Right lobe of liver (tissue), 6 donors: ENCODE measurements at regions not wholly inside any gene's neighbourhood (a gene's known extent, or its start where the extent isn't known, plus 50 kb on each side); places are given as distances from the start of the nearest gene placed in this dataset.

ENCODE experiments used
- ATAC-seq, 4 donors: fragments of 200-7000 bp; cut with Tn5 transposase; one replicate each; pipeline ENCODE4 v1.9.1; 2020; ENCODE audit warnings: mild to moderate bottlenecking in 4 of 4, moderate library complexity in 4 of 4
- DNase-seq, 3 donors: peaks; one replicate each; pipeline ENCODE4 v3.0.0-alpha.2; 2020
- H3K27ac ChIP-seq, 3 donors: fragments of 200-600 bp; one replicate each; pipeline ENCODE4 v1.8.0; 2022
- H3K27me3 ChIP-seq, 2 donors: fragments of 200-600 bp; one replicate each; pipeline ENCODE4 v1.8.0; 2022
- H3K36me3 ChIP-seq, 4 donors: fragments of 200-600 bp; sonication (generic) in 1 of 4; one replicate each; pipeline versions ENCODE4 v1.5.1 to v1.8.0; 2017 to 2022; ENCODE audit warnings: control low read depth in 1 of 4
- H3K4me1 ChIP-seq, 4 donors: fragments of 200-600 bp; sonication (generic) in 1 of 4; one replicate each; pipeline versions ENCODE4 v1.5.1 to v1.8.0; 2017 to 2022; ENCODE audit warnings: control low read depth in 1 of 4
- H3K4me3 ChIP-seq, 3 donors: fragments of 200-600 bp; one replicate each; pipeline ENCODE4 v1.8.0; 2022
- H3K9me3 ChIP-seq, 4 donors: fragments of 200-600 bp; sonication (generic) in 1 of 4; one replicate each; pipeline versions ENCODE4 v1.5.1 to v1.8.0; 2017 to 2022; ENCODE audit warnings: control low read depth in 1 of 4
- POLR2A ChIP-seq: fragments of 450-650 bp; IDR thresholded peaks from one replicate; pipeline ENCODE4 v1.6.1; 2017; ENCODE audit warnings: antibody characterized with exemption, mild to moderate bottlenecking
- WGBS: methylation state at CpG from one replicate; pipeline ENCODE4 v1.1.6; 2018; ENCODE audit warnings: low coverage, low lambda C conversion rate; ENCODE audit not compliant: insufficient coverage; ENCODE audit errors: missing lambda C conversion rate; 5-methylcytosine and 5-hydroxymethylcytosine counted together
- intact Hi-C, 2 donors: fragments of 100-400 bp; cut with DNase I; formaldehyde crosslinking; loops; one replicate each; pipeline versions ENCODE4 v1.11.2 to v1.14.1; 2022
- TF ChIP-seq, protein P1 (sequence below), 4 donors: fragments of 200-600 bp in 3 of 4; fragments of 450-650 bp in 1 of 4; IDR thresholded peaks; one replicate each; pipeline versions ENCODE4 v1.5.1 to v1.8.0; 2016 to 2022; ENCODE audit warnings: antibody characterized with exemption in 4 of 4, mild to moderate bottlenecking in 2 of 4
- donor health status: DM: no; HTN: yes; CAD: no.
- donor health status: DM: no; HTN: no; CAD: no.
- donor health status: DM: no; HTN: no; CAD: no.
- donor health status: DM: no; HTN: yes; CAD: no.
- donor health status: DM: no; HTN: yes; CAD: no.

DNA sequence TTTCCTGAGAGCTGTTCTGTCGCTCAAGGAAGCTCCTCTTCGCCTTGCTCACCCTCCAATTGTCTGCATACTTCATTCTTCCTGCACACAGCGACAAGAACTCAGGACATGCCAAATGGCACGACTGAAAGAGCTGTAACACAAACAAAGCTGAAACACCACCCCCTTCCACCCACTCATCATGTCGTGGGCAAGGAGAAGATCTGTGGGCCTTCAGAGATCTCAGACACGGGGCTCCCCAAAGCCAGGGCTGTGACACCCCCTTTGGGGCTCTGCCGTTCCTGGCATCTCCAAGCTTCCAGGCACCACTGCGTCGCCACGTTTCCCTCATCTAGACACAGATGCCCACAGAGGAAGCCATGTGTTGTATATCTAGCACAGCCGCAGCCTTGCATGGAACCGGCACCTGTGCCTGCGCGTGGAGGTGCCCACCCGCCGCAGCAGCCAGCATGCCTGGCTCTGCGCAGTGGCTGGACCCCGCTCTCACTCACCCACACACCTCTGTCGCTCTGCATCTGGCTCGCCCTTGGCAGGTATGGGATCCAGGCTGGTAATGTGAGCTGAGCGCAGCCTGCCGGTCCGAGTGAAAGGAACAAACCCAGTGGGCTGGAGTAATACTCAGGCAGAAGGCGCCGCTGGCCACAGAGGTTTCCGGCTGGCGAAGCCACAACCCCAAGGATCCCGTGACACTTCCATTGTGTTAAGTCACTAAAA is 676.4 kb upstream of the INTU start:
- 72% methylated on average over 7 of the region's 28 CpGs for WGBS
- ATAC-seq (no peak), DNase-seq (no peak)

DNA sequence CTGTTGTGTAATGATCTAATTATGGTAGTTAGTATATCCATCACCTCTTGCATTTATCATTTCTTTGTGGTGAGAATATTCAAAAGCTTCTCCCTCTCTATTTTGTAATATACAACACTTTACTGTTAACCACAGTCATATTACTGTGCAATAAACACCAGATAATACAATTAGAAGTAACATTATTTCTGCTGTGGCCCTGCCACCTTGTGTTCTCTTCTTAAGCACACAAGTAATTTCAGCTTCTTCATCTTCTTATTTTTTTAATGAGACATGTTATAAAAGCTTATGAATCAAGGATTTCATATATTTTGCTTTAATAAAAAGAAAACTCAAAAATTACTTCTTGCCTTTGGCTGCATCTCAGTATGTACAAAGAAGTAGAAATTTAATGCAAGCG is 675.2 kb upstream of the INTU start:
- DNase-seq (no peak), ATAC-seq (no peak)
- no peaks in the 10 kb centered on the region for H3K36me3 ChIP-seq
- no peak overlapping the region for H3K4me3 ChIP-seq
- H3K4me1 ChIP-seq, result no peaks in the 10 kb centered on the region
- intact Hi-C loops, result no loop called here
- no peaks in the 10 kb centered on the region for H3K27me3 ChIP-seq
- 63% methylated on average over 1 of the region's 1 CpG for WGBS
- H3K9me3 ChIP-seq, result no peaks in the 10 kb centered on the region
- TF ChIP-seq, protein P1, sequence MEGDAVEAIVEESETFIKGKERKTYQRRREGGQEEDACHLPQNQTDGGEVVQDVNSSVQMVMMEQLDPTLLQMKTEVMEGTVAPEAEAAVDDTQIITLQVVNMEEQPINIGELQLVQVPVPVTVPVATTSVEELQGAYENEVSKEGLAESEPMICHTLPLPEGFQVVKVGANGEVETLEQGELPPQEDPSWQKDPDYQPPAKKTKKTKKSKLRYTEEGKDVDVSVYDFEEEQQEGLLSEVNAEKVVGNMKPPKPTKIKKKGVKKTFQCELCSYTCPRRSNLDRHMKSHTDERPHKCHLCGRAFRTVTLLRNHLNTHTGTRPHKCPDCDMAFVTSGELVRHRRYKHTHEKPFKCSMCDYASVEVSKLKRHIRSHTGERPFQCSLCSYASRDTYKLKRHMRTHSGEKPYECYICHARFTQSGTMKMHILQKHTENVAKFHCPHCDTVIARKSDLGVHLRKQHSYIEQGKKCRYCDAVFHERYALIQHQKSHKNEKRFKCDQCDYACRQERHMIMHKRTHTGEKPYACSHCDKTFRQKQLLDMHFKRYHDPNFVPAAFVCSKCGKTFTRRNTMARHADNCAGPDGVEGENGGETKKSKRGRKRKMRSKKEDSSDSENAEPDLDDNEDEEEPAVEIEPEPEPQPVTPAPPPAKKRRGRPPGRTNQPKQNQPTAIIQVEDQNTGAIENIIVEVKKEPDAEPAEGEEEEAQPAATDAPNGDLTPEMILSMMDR (IDR thresholded peaks at IDR 0.05), result no peak
- no peak for TF ChIP-seq POLR2A
- H3K27ac ChIP-seq, result no peak overlapping the region

More for the DNA sequence above, 676.4 kb upstream of the INTU start:
- H3K4me1 ChIP-seq, result no peaks in the 10 kb centered on the region
- H3K9me3 ChIP-seq, result no peaks in the 10 kb centered on the region
- no peaks in the 10 kb centered on the region for H3K36me3 ChIP-seq
- intact Hi-C loops, result no loop called here
- TF ChIP-seq, protein P1 (IDR thresholded peaks at IDR 0.05), result no peak
- no peak for TF ChIP-seq POLR2A
- no peak overlapping the region for H3K4me3 ChIP-seq
- H3K27ac ChIP-seq, result no peak overlapping the region
- no peaks in the 10 kb centered on the region for H3K27me3 ChIP-seq

DNA sequence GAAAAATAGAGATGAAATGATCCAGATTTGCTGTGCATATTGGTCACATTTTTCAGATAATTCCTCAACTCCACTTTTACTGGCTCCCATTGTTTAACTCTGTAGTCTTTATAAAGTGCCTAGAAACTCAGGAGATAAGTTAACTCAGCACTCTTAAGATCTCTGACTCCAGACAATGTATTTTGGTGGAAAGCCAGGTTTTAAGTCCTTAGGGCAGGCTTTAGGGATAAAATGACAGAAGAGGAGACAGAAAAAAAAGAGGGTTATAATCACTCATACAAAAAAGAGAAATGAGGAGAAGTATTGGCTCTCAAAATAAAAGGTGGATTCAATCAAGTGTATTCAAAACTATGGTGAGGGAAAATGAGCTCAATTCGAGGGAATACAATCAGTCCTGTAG is 674.8 kb upstream of the INTU start:
- WGBS, result 41% methylated on average over 1 of the region's 1 CpG
- Histone ChIP-seq H3K27me3 (no peaks in the 10 kb centered on the region), H3K27ac (no peak overlapping the region), H3K4me1 (no peaks in the 10 kb centered on the region), H3K36me3 (no peaks in the 10 kb centered on the region), H3K9me3 (no peaks in the 10 kb centered on the region), H3K4me3 (no peak overlapping the region)
- intact Hi-C loops, result no loop called here
- no peak for TF ChIP-seq POLR2A
- TF ChIP-seq, protein P1 (IDR thresholded peaks at IDR 0.05), result no peak
- ATAC-seq, result no peak
- DNase-seq, result no peak

DNA sequence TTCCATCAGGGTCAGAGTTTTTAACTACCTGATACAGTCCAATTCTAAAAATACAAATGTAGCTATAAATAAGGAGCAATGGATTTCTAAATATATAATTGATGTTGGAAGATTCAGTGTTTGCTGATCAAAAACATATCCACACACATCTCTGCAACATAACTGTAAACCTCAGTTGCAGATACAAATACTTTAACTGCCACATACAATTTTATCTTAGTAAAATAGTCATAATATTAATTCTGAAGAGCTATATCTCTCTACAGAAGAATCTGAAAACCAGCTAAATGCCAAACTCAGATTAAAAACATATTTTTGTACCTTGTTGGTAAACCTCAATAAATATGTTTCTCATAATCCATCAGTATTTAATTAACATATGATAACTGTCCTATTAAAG is 674.3 kb upstream of the INTU start:
- no peak for ATAC-seq
- intact Hi-C loops, result no loop called here
- Histone ChIP-seq H3K4me3 (no peak overlapping the region), H3K27me3 (no peaks in the 10 kb centered on the region), H3K4me1 (no peaks in the 10 kb centered on the region), H3K27ac (no peak overlapping the region), H3K9me3 (no peaks in the 10 kb centered on the region), H3K36me3 (no peaks in the 10 kb centered on the region)
- DNase-seq, result no peak
- TF ChIP-seq, protein P1 (IDR thresholded peaks at IDR 0.05), result no peak
- no peak for TF ChIP-seq POLR2A
